Aorta (tissue), 5 donors: ENCODE measurements at regions not wholly inside any gene's neighbourhood (a gene's known extent, or its start where the extent isn't known, plus 50 kb on each side); places are given as distances from the start of the nearest gene placed in this dataset.
A peak's percentile ranks its signal among the peaks of the same experiment; 100 is the strongest.

Experiments used
- ATAC-seq: fragments of 200-7000 bp; cut with Tn5 transposase; one replicate; pipeline ENCODE4 v1.9.1; 2022; ENCODE audit warnings: moderate library complexity; ENCODE audit not compliant: low FRiP score
- DNase-seq, 2 donors: peaks; one replicate each; pipeline ENCODE4 v3.0.0-alpha.2; 2020
- H3K27ac ChIP-seq, 2 donors: one replicate each; pipeline ENCODE4 v1.5.1; 2013; ENCODE audit warnings: low read length in 2 of 2, mild to moderate bottlenecking in 2 of 2, moderate library complexity in 2 of 2, control low read depth in 1 of 2, inconsistent platforms in 1 of 2, low read depth in 1 of 2
- H3K27me3 ChIP-seq, 2 donors: one replicate each; pipeline ENCODE4 v1.6.1; 2013; ENCODE audit warnings: control low read depth in 1 of 2, low read length in 1 of 2, mild to moderate bottlenecking in 1 of 2, moderate library complexity in 1 of 2; ENCODE audit not compliant: insufficient read depth in 2 of 2, control insufficient read depth in 1 of 2
- H3K36me3 ChIP-seq, 2 donors: one replicate each; pipeline ENCODE4 v1.6.1; 2013; ENCODE audit warnings: control low read depth in 1 of 2, low read length in 1 of 2, mild to moderate bottlenecking in 1 of 2; ENCODE audit not compliant: insufficient read depth in 2 of 2, control insufficient read depth in 1 of 2
- H3K4me1 ChIP-seq, 2 donors: one replicate each; pipeline ENCODE4 v1.6.1; 2013; ENCODE audit warnings: low read length in 2 of 2, control low read depth in 1 of 2, mild to moderate bottlenecking in 1 of 2, moderate library complexity in 1 of 2; ENCODE audit not compliant: insufficient read depth in 2 of 2, control insufficient read depth in 1 of 2
- H3K4me3 ChIP-seq, 2 donors: one replicate each; pipeline ENCODE4 v1.5.1; 2013; ENCODE audit warnings: low read length in 2 of 2, control low read depth in 1 of 2, mild to moderate bottlenecking in 1 of 2
- H3K9me3 ChIP-seq: one replicate; pipeline ENCODE4 v1.6.1; 2013; ENCODE audit warnings: mild to moderate bottlenecking, low read length; ENCODE audit not compliant: control insufficient read depth
- WGBS, 2 donors: extraction: QIAGEN DNeasy Blood & Tissue Kit; methylation state at CpG; one replicate each; pipeline ENCODE4 v1.1.7; 2013; 5-methylcytosine and 5-hydroxymethylcytosine counted together
- intact Hi-C, 2 donors: fragments of 100-400 bp; cut with DNase I; formaldehyde crosslinking; loops; one replicate each; pipeline versions ENCODE4 v1.14.2 to v1.15.0; 2022
- donor health status: healthy with polysubstance abuse.
- donor health status: Bipolar disorder and iron deficiency.
- donor health status: DM: no; HTN: no; CAD: no.
- donor health status: DM: no; HTN: no; CAD: no.
- donor health status: DM: yes; HTN: yes; CAD: no.

DNA sequence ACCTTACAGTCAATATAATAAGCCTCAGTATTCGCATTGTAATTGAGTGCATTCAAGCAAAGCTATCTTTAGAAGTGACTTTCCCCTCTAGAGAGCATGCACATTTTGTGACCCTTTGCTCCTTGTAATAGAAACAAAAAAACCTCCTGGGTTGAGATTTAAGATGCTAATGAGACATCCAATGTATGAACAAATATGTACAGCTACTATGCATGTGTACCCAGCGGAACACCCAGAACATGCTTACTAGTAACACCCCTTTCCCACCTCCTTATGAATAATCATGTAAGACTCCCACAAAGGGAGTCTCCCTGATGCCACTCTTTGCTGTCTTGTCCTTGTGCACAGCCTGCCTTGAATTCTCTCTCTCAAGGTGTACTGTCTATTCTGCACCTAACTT, 205.5 kb downstream of the PRR32 start:
- intact Hi-C loops, result no loop called here
- no peaks in the 10 kb centered on the region for H3K36me3 ChIP-seq
- H3K4me3 ChIP-seq, result no peak overlapping the region
- ATAC-seq (no peak), DNase-seq (no peak)
- WGBS, 2 donors, result 77 to 91% methylated on average over 2 of the region's 2 CpGs
- no peaks in the 10 kb centered on the region for H3K9me3 ChIP-seq
- no peaks in the 10 kb centered on the region for H3K4me1 ChIP-seq
- H3K27ac ChIP-seq, result no peak overlapping the region
- H3K27me3 ChIP-seq, result no peaks in the 10 kb centered on the region

DNA sequence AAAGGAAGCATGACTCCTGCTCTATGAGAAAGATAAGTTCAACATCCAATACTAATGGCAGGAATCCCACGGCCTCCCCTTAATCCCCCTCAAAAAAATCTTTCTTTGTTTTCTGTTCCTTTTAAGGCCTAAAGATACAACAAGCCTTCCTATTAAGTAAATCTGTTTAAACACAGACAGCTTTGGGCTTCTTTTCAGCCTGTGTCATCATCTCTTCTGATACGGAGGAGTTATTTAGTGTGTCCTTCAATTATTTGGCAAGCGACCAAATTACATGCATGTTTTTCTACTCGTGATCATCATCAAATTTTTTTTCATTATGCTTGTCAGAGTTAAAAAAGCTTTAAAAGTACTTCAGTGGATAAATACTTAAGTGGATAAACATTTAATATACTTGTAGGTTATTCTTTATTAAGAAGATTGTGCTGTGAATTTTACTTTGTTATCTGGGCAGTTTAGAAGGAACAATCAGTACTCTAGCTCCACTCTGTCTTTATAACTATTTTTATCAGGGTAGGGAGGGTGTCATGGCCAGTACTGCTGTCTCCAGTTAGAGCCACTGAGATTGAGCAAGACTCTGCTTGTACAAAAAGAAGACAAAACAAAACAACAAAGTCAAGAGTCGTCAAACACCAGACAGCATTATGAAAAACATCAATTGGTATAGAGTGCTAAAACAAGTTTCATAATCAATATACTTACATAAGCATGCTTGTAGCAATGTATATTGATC, 210.7 kb downstream of the PRR32 start:
- 29 to 31% methylated on average over 5 of the region's 5 CpGs for WGBS, 2 donors
- DNase-seq (no peak), ATAC-seq (peak; percentile 70)
- intact Hi-C loops, result no loop called here
- no peaks in the 10 kb centered on the region for H3K4me1 ChIP-seq
- no peaks in the 10 kb centered on the region for H3K27me3 ChIP-seq
- no peak overlapping the region for H3K27ac ChIP-seq
- no peaks in the 10 kb centered on the region for H3K36me3 ChIP-seq
- no peak overlapping the region for H3K4me3 ChIP-seq
- H3K9me3 ChIP-seq, result no peaks in the 10 kb centered on the region

DNA sequence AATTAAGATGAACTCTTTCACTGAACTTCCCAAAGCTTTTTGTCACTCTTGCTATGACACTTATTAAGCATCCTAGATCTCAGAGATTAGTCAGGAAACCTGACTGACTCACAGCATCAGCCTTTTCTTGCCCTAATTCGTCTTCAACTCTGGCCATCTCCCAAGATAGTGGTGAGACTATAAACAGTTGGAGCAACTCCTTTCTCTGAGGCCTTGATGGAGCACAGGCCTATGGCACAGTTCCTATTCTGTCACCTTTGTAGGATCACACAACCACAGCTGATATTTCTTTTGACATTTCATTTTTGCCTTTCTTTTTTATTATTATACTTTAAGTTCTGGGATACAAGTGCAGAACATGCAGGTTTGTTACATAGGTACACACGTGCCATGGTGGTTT, 217.6 kb downstream of the PRR32 start:
- Histone ChIP-seq H3K27me3 (no peaks in the 10 kb centered on the region), H3K9me3 (no peaks in the 10 kb centered on the region), H3K27ac (no peak overlapping the region), H3K36me3 (no peaks in the 10 kb centered on the region), H3K4me3 (no peak overlapping the region), H3K4me1 (no peaks in the 10 kb centered on the region)
- DNase-seq, result no peak
- intact Hi-C loops, result no loop called here
- 39 to 54% methylated on average over 2 of the region's 2 CpGs for WGBS, 2 donors
- ATAC-seq, result no peak

DNA sequence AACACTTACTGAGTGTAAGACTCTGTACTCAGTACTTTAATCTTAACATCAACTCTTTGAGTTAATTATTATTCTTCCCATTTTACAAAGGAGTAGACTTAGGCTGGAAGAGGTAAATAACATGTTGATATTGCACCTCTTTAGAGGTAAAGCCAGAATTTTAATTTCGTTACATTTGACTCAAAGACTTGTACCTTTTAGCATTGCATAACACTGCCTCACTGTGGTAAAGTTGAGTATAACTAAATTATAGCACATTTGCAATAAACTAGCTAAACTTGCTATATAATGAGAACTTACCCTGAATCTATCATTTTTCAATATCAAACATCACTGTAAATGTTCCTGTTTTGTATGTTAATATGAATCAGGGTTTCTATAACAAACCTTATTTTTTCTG, 218.5 kb downstream of the PRR32 start:
- Histone ChIP-seq H3K4me3 (no peak overlapping the region), H3K9me3 (no peaks in the 10 kb centered on the region), H3K27ac (no peak overlapping the region), H3K27me3 (no peaks in the 10 kb centered on the region), H3K36me3 (no peaks in the 10 kb centered on the region), H3K4me1 (no peaks in the 10 kb centered on the region)
- no peak for ATAC-seq
- 16 to 58% methylated on average over 1 of the region's 1 CpG for WGBS, 2 donors
- intact Hi-C loops, result no loop called here
- DNase-seq, result no peak

DNA sequence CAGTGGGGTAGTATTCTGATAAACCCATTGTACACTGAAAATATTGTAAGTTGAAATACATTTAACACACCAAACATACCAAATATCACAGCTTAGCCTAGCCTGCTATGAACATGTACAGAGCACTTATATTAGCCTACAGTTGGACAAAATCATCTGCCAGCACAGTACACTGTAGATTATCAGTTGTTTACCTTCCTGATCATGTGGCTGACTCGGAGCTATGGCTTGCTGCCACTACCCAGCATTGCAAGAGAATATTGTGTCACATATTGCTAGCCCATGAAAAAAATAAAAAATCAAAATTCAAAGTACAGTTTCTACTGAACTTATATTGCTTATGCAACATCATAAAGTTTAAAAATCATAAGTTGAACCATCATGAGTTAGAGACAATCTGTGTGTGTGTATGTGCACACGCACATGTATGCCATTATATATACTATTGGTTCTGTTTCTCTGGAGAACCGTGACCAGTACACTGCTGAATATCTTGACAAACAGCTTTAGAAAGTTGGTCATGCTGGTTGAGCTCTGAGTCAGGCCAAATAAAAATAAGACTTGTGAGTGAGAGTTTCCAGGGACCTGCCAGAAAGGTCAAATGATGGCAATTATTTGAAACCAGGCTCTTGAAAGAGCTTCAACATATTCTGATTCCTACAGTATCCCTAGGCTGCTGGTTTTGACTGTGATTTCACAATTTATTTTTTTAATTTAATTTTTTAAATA, 238.5 kb downstream of the PRR32 start:
- intact Hi-C loops, result no loop called here
- H3K4me3 ChIP-seq, result no peak overlapping the region
- H3K27ac ChIP-seq, result no peak overlapping the region
- no peak for DNase-seq
- no peaks in the 10 kb centered on the region for H3K27me3 ChIP-seq
- no peaks in the 10 kb centered on the region for H3K36me3 ChIP-seq
- WGBS, 2 donors, result 37 to 43% methylated on average over 3 of the region's 3 CpGs
- H3K4me1 ChIP-seq, result no peaks in the 10 kb centered on the region
- no peaks in the 10 kb centered on the region for H3K9me3 ChIP-seq
- ATAC-seq, result no peak

DNA sequence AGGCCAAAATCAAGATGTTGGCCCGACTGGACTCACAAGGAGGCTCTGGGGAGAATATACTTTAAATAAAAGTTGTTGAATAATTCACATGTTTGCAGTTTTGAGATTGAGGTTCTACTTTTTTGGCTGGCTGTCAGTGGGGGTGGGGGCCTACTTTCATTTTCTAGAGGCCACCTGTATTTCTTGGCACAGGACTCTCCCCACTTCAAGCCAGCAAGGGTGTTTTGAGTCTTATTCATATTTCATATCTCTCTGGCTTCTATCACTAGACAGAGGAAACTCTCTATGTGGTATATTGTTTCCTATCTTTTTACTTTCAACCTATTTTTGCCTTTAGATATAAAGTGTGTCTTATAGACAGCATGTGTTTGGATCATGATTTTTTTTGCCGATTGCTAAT, 266.4 kb downstream of the PRR32 start:
- Histone ChIP-seq H3K4me3 (no peak overlapping the region), H3K9me3 (no peaks in the 10 kb centered on the region), H3K27ac (no peak overlapping the region), H3K36me3 (no peaks in the 10 kb centered on the region), H3K27me3 (no peaks in the 10 kb centered on the region), H3K4me1 (no peaks in the 10 kb centered on the region)
- ATAC-seq (no peak), DNase-seq (no peak)
- intact Hi-C loops, result no loop called here
- 61 to 64% methylated on average over 2 of the region's 2 CpGs for WGBS, 2 donors

DNA sequence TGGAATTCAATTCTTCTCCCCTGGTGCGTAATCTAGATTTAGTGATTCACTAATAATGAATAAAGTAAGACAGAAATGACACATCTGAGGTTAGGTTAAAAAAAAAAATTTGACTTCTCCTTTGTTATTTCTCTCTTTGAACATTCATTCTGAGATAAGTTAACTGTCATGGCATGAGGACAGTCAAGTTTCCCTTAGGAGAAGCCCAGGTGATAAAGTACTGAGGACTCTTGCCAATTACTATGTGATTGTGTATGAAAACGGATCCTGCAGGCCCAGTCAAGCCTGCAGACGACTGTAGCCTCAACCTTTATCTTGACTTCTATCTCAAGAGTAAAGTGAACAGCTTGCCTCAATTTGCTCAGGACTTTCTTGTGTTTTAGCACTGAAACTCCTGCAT, 293.2 kb downstream of the PRR32 start:
- Histone ChIP-seq H3K27me3 (no peaks in the 10 kb centered on the region), H3K9me3 (no peaks in the 10 kb centered on the region), H3K27ac (no peak overlapping the region), H3K36me3 (no peaks in the 10 kb centered on the region), H3K4me3 (no peak overlapping the region), H3K4me1 (no peaks in the 10 kb centered on the region)
- WGBS, 2 donors, result 30 to 38% methylated on average over 3 of the region's 3 CpGs
- no peak for ATAC-seq
- DNase-seq, result no peak
- intact Hi-C loops, result no loop called here

DNA sequence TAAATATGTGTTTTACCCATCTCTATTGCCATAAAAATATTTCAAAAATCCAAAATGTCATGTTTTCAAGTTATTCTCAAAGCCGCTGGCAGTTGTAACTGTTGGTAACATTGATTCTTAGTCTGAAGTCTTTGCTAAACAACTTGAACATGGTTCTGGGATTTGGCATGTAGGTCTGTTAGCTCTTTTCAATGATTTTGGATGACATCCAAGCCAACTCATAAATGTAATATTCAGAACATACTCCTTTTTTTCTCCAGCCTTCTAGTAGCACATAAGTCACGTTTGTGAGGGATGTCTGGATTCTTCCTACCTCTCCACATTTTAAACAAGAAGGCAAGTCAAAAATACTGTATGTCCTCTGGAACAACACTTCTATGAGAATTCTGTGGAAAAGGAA, 305.3 kb downstream of the PRR32 start:
- ATAC-seq, result no peak
- WGBS, 2 donors, result 13 to 32% methylated on average over 2 of the region's 2 CpGs
- Histone ChIP-seq H3K4me1 (no peaks in the 10 kb centered on the region), H3K36me3 (no peaks in the 10 kb centered on the region), H3K27ac (no peak overlapping the region), H3K27me3 (no peaks in the 10 kb centered on the region), H3K9me3 (no peaks in the 10 kb centered on the region), H3K4me3 (no peak overlapping the region)
- intact Hi-C loops, result no loop called here
- DNase-seq, result no peak

DNA sequence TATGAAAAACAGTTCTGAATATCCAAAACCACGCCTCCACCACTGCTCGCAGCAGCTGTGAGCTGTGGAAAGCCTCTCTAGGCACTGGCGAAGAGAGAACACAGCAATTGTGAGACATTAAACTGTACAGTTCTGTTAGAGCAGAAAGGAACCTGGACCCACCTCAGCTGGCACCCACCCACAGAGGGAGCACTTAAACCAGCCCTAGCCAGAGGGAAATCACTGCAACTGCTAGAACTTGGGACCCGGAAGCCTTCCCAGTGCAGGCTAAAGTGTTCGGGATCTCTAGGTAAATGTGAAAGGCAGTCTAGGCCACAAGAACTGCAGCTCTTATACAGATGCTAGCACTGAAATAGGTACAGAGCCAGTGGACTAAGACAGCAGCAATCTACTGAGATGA, 308.8 kb downstream of the PRR32 start:
- DNase-seq (no peak), ATAC-seq (no peak)
- Histone ChIP-seq H3K27ac (no peak overlapping the region), H3K4me1 (no peaks in the 10 kb centered on the region), H3K27me3 (no peaks in the 10 kb centered on the region), H3K9me3 (no peaks in the 10 kb centered on the region), H3K4me3 (no peak overlapping the region), H3K36me3 (no peaks in the 10 kb centered on the region)
- intact Hi-C loops, result no loop called here
- 80 to 84% methylated on average over 5 of the region's 5 CpGs for WGBS, 2 donors
